NCI-H2081 (cell line): ENCODE measurements at regions not wholly inside any gene's neighbourhood (a gene's known extent, or its start where the extent isn't known, plus 50 kb on each side); places are given as distances from the start of the nearest gene placed in this dataset.

Experiments used
- DNase-seq, 2 experiments: peaks; one replicate each; lab custom pipeline; 2025; lab: John Stamatoyannopoulos, UW

DNA sequence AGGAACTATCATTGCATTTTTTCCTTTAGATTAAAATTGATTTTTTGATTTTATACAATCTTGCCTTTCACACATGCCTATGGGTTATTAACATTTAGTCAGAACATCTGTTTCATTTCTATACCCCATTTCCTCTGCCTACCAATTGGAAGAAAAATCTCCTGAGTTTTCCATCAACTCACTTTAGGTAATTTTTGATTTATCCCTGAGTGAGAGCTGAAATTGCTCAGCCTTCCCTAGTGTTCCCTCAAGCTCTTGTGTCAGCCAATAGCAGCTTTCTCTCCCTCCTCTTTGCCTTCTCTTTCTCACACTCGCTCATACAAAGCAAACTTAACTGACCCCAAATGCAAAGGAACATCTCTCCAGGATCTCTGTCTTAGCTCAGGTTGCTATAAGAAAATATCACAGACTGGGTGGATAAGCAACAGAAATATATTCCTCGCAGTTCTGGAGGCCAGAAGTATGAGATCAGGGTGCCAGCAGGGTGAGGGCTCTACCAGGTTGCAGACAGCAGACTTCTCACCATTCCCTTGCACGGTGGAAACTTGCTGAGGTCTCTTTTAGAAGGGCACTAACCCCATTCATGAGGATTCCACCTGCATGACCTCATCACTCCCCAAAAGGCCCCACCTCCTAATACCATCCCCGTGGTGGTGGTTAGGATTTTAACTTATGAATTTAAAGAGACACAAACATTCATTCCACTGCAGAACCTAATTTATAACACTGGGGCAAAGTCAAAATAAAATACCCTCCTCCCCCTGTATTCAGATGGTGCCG, 224.2 kb upstream of the SFSWAP start:
- no peak for DNase-seq

DNA sequence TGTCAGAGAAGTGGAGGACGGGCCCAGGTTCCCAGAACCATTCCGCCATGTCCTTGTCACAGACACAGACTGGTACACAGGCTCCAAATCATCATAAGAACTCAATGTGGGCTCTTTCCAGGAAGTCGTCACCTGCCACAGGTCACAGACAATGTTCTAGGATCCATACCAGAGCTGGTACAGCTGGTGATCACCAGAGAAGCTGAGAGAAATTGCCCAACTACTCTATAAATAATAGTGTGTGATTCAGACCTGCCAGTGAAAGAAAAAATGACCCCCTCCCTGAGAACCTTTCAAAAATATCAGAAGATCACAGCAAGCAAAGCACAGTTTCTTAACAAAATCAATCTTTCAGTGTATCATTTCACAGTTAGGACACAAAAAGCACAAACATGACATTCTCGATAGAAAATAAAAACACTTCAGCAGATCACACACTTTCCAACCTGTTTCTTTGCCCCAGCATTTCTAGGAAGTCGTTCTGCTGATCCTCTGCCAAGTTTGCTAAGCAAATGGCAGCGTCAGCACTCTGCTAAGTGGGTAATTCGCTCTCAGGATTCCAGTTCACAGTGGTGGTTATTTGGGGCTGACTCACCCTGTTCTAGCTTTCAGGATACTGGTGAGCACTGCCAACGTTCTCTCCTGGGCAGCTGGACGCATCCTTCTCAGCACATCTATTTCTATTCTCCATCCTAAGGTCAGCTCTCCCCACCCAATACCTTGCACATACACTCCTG, 223.3 kb upstream of the SFSWAP start:
- DNase-seq, result no peak

DNA sequence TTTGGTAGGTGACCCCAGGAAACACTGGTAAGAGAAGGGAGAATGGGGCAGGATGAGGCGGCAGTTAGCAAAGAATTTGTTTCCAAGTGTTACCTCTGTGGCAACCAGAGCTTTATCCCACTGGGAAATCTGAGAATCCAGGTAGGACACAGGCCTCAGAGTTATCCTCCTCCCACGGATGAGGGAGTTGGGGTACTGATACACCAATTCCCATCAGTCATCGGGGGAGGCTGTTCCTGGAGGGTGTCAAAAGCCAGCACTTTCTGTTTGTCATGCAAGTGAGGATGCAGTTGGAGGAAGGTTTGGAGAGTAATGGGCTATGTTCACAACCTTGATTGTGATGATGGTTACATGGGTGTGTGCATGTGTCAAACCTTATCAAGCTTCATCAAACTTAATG, 221.2 kb upstream of the SFSWAP start:
- DNase-seq, result no peak

DNA sequence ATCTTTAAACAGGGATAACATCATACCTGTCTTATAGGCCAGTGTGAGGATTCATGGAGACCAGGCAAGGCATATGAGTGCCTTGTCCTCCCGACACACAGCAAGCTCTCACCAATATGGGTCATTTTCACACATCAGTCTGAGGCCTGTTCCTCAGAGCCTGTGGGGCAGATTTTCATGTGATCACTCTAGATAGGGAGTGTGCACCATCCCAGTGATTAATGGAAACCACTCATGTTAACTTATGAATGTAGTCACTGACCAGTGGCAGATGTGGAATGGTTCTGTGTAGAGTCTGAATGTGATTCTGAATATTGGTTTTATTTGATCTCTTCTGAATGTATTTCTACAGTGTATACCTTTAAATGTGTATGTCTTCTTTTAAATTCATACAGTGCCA, 219.7 kb upstream of the SFSWAP start:
- no peak for DNase-seq

DNA sequence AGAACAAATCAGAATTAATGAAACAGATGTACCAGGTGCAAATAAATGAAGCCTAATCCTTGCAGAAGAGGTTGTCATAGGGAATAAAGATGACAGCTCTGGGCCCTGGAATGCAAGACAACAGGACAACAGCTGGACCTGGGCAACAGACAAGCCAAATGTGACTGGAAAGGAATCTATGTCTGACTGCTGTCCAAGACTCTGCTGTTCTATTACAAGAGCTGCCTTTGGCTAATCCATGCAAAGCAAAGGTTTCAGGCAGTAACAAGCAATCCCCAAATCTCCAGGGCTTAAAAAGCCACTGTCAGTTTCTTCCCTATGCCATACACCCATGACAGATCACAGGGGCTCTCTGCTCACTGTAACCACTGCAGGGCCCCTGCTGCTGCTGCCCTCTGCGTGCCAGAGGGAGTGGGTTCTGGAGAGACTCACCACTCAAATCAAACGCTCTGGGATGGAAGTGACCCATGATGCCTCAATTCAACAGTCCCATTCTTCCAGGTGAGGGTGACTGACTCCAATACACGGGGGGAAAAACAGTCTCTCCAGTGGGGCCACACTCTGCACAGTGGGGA, 218.9 kb upstream of the SFSWAP start:
- DNase-seq, result no peak

DNA sequence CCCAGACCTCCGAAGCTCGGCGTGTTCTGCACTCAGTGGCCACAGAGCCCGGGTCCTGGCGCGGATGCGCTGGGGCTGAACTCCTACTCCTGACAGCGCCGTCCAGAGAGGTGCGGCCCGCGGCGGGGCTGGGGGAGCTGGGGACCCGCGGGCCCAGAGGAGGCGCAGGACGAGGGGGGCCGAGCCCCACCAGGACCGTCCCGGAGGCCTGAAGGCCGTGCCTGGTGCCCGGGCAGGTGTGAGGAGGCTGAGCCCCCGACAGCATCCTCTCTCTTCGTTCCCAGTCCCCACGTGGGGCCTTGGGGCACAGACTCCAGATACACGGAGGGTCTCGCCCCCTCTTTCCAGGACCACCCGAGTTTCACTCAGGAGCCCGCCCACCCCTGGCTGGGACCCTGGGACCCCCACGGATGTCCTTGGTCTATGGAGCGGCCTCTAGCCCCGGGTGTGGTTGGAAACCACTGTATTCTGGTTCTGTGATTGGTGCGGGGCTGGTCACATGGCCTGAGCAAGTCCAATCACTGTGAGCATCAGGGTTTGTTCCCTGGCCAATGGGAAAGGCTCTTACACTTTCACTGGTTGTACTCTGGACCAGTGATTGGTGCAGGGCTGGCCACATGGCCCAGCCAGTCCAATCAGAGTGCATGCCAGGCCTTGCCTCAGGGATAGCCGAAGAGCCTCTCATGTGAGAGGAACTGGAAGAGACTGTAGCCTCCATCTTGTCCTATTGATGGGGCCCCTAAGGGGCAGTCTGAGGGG, 217.6 kb upstream of the SFSWAP start:
- DNase-seq, result no peak

DNA sequence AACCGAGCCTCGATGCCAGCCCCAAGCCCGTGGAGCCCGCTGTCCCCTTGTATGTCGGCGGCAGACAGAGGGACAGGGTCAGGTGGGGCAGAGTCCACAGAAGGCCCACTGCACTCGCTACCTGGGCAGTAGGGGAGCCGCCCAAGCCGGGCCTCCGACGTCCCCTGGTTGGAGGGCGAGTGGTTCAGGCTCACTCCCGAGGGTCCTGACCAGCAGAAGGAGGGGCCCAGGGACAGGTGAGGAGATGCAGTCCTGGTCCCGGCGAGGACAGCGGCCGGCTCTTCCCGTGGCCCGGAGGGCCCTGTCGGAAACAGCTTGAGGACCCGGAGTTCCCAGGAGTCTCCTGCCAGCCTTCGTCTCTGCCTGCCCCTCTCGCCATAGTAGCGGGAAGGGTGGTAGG, 216.7 kb upstream of the SFSWAP start:
- DNase-seq, result no peak

DNA sequence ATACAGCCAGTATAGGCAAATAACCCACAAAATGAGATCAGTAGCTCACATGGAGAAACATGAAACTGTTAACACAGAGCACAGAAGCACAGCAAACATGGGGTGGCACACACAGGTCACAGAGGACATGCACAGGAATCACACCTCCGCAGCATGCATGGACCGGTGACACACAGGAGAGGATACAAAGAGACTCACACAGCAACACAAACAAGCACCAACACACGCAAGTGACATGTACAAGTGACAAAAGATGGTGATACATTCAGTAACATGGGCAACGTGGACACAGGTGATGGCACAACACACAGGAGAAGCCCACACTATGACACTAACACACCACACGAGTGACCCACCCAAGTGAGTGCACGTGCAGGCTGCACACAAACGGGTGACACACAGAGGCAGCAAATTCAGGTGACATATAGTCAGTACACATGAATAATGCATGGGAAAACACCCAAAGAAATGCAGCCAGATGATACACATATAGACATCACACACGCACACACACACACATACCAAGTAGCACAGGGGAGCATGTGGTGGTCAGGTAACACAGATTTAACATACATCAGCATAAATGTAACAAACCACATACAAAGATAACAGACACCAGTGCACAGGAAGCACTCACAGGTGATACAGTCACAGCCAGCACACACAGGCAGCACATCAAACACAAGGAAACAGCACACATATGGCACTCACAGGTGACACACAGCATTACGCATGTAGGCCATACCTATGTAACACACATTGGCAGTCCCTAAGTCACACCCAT, 216.0 kb upstream of the SFSWAP start:
- no peak for DNase-seq

DNA sequence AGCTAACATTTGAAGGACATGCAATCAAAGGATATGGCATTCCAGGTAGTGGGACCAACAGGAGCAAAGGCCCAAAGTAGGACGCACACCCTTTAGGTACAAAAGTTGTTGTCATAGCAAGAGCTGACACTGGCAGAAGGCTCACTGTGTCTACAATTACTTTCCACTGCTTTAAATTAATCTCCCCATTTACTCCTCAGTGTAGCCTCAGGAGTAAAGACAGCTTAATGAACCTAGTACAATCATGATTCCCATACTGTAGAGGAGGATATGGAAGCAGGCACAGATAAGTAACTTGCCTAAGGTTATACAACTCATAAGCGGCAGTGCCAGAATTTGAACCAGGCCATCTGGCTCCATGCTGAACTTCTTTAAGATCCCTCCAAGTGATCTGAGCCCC, 212.9 kb upstream of the SFSWAP start:
- DNase-seq, result no peak

DNA sequence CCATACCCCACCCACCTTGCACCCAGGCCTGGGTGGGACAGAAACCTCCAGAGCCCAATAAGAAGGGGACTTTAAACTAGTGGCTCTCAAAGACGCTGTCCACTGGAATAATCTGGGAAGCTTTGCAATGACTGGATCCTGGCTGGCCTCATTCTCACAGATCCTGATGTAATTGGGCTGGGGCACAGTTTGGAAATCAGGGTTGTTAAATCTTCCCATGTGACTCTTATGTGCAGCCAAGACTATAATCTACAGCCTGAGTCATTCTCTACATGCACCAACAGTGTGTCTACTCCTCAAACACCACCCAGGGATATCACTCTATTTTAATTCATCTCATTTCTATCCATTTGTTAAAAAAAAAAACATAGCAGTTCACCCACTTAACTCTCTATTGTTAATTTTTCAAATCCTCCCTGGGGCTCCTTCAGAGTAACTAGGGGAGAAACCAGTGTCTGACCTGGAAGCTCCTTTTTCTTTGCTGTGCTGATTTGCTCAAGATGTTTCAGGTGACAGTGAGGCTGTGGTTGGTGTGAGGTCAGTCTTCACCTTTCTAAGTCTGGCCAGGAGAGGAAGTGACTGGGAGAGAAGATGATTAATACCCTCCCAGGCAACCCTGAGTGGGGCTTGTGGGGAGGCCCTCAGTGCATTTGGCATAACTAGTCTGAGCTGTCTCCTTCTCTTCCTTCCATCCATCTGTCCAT, 211.6 kb upstream of the SFSWAP start:
- DNase-seq, result no peak

DNA sequence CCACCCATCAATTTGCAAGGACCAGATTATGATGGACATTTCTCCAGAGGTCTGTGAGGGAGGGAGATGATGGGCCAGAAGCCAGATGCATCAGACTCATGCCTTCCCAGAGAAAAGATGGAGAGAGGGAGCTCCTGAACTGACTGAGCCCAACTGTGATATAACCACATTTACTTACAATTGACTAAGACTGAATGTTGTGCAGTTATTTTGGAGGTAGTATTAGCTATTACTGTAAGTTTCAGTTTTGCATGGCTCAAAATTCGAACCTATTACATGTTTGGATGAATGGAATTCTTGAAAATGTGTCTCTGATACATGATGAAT, 211.1 kb upstream of the SFSWAP start:
- DNase-seq, result no peak

DNA sequence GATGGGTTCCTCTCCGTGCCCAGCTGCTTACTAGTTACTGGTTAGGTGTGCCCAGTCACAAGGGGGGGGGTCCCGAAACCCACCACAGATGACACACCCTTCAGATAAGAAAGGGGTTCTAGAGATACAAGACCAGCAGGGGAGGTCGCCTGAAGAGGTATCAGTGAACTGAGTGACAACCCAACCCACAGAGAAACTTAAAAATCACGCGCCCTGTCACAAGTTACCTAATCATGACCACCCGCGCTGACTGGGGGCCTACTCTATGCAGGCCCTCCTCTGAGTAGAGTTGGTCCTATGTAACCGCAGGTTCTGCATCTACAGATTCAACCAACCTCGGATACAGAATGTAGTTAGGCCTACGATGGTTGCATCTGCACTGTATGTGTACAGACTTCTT, 210.3 kb upstream of the SFSWAP start:
- DNase-seq, result no peak

DNA sequence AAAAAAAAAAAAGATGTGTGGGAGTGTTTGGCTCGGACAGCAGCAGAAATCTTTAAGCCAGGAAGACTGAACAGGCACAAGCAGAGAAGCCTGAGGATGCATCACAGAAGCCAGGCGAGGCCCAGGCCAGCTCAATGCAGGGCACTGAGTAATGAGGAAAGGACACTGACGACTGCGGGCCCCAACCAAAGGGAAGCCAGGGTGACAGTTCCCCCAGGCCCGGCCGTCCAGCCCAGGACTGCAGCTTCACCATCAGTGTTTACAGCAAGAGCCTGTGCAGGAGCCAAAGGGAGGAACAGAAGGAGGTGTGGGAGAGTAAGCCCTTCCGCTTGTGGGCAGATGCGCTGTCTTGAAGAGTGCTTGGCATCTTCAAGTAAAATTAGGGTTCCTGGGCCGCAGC, 205.3 kb upstream of the SFSWAP start:
- DNase-seq, result no peak

DNA sequence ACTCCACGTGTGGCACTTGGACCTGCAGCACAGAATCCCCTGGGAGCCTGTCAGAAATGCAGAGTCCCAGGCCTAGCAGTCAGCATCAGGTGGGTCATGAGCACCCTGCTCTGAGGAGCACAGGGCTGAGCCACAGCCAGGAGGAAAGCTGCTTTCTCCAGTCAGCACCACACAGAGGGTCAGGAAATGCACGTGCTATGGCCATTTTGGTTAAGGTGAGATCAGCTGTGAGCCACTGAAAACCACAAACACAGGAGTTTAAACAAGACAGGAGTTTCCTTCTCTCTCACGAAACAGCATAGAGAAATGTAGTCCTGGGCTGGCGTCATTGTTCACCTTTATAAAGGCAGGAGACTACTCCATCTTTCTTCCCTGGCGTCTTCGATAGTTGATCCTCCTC, 204.5 kb upstream of the SFSWAP start:
- no peak for DNase-seq

DNA sequence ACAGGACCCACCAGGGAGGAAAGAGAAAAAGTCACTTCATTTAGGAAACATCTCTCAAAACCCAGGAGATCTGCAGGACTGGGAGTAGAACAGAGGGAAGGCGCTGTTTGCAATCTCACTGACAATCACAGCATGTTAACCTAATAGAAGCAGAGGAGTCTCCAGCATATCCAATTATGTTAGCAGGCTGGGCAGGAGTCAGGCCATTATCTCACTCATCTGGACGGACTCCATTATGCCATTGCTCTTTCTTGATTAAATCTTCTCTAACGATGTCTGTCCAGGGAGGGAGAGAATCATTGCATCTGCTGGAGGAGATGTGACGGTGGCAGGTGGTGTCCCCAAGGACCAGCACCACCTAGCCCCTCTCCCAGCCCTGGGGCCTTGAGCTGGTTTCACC, 203.8 kb upstream of the SFSWAP start:
- no peak for DNase-seq

DNA sequence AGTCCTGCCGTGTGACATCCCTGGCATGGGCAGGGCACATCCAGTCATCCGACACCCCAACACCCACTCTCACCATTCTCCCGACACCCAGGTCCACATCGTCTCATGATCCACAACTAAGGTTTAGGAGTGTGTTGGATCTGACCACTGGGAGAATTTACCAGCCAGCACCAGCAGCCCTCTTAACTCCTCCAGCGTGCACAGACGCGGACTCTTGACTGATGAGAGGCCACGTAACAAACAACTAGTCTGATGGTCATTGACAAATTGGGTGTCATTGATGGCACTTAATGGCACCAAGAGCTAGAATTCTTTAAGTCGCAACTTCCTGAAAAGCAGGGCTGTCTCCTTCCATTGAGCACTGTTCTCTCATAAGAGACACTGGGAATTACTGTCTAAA, 203.0 kb upstream of the SFSWAP start:
- no peak for DNase-seq

DNA sequence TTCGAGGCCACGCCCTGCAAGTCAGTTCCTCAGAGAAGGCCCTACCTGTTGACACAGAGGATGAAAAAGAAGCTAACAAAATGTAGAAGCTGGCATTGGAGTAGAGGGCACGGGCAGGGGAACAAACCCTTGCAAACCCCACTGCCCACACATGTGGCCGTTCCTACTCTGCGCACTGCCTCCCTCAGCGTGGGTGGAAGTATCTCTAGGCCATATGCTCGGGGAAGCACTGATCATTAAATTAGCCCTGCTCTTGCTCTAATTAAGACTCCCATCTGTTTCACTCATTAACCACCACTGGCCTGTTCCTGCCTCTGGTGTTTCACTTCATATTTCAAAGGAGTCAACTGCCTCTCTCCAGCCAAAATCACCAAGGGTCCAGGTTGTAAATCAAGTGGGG, 201.2 kb upstream of the SFSWAP start:
- no peak for DNase-seq

DNA sequence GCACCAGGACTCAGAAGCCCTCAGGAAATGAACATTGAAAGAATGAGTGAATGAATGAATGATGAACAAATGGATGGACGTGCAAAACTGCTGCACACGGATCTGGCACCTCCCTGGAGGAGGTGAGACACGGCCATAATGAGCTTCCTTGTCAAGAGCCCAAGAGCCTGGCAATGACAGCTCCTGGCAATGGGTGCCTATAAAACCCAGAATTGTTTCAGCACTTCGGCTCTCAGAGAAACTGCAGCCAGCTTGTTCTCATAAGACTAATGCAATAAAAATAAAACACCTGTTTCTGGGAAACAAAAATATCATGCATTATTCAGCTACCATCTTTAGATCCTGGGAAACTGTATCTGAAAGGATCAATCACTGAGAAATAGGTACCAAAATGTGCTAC, 200.5 kb upstream of the SFSWAP start:
- no peak for DNase-seq

DNA sequence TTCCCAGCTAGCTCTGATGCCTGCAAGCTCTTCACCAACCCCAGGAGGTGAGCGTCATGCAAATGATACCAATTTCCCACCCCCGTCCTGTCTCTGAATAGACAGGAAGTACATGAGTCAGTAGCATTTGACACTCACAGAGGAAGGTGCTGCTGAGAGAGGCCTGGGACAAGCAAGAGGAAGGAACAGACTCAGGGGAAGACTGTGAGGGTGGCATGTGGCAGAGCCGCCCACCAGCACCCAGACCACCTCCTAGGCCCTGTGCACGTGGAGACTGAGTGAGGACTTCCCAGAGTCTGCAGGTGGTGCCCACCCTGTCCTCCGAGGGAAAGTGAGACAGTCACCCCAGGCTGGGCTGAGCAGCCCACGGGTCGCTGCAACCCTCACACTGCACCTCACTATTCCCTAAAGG, 199.5 kb upstream of the SFSWAP start:
- no peak for DNase-seq

DNA sequence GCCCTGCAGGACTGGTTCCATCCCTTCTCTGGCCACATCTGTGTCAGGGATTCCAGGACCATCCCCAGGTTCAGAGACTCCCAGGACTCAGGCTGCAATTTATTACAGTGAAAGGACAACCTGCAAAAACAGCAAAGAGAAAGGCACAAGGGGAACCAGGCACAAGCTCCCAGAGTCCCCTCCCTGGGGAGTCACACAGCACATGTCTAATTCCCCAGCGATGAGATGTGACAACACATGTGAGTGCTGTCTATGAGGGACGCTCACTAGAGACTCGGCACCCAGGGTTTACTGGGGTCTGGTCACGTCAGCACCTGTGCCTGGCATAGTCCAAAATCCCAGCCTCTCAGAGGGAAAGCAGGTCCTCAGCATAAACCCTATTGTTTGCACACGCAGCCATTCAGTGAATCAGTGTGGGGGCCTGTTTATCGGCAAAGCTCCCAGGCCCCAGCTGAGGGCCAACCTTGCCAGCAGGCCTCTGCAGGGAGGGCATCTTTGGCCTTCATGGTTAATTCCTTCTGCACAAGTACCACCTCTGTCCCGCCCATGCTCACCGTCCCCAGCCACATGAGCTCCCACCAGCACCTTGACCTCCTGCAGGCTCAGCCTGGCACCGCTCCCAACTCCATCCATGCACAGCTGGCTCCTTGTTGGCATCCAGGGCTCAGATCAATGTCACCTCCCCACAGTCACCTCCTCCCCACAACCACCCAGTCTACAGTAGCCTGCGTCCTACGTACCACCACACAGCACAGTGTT, 198.9 kb upstream of the SFSWAP start:
- DNase-seq, result no peak

DNA sequence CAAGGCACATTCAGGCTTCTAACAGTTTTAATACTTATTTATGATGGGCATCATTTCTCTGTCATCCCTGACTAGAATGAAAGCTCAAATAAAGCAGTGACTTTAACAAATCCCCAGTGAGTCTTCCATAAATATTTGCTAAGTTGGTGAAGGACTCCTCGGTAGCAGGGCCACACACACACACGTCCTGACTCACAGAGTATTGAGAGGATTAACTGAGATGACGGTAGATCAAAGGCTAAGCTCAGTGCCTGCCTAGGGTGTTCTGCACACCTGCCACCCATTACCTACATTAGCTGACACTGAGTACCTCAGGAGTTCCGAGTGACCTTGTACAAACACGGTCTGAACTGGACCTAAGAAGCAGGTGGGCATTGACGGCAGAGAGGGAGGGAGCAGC, 197.3 kb upstream of the SFSWAP start:
- no peak for DNase-seq
